Heart right ventricle (tissue), 16 donors: ENCODE measurements at regions not wholly inside any gene's neighbourhood (a gene's known extent, or its start where the extent isn't known, plus 50 kb on each side); places are given as distances from the start of the nearest gene placed in this dataset.

Experiments used
- ATAC-seq, 8 donors: fragments of 200-7000 bp; cut with Tn5 transposase; one replicate each; pipeline ENCODE4 v1.9.1; 2020; ENCODE audit warnings: mild to moderate bottlenecking in 8 of 8, moderate library complexity in 8 of 8, moderate number of reproducible peaks in 1 of 8
- DNase-seq, 2 donors: peaks; one replicate each; pipeline ENCODE4 v3.0.0-alpha.2; 2020
- H3K27ac ChIP-seq, 10 donors: fragments of 200-600 bp; sonication (generic) in 2 of 10; one replicate each; pipeline versions ENCODE4 v1.5.0 to v1.8.0; 2020 to 2022; ENCODE audit warnings: mild to moderate bottlenecking in 3 of 10
- H3K27me3 ChIP-seq, 7 donors: fragments of 200-600 bp; one replicate each; pipeline ENCODE4 v1.8.0; 2021 to 2022; ENCODE audit warnings: mild to moderate bottlenecking in 2 of 7
- H3K36me3 ChIP-seq, 9 donors: fragments of 200-600 bp; sonication (generic) in 1 of 9; one replicate each; pipeline versions ENCODE4 v1.5.0 to v1.8.0; 2020 to 2022; ENCODE audit warnings: mild to moderate bottlenecking in 2 of 9
- H3K4me1 ChIP-seq, 9 donors: fragments of 200-600 bp; sonication (generic) in 1 of 9; one replicate each; pipeline versions ENCODE4 v1.5.0 to v1.8.0; 2020 to 2022; ENCODE audit warnings: mild to moderate bottlenecking in 4 of 9
- H3K4me3 ChIP-seq, 10 donors: fragments of 200-600 bp; sonication (generic) in 2 of 10; one replicate each; pipeline versions ENCODE4 v1.5.0 to v1.8.0; 2020 to 2022; ENCODE audit warnings: mild to moderate bottlenecking in 7 of 10, moderate library complexity in 2 of 10
- H3K9me3 ChIP-seq, 11 donors: fragments of 200-600 bp in 10 of 11; sonication (generic) in 2 of 11; one replicate each; pipeline versions ENCODE4 v1.5.0 to v1.8.0; 2013 to 2022; ENCODE audit warnings: mild to moderate bottlenecking in 2 of 11, control low read depth in 1 of 11, moderate library complexity in 1 of 11
- WGBS, 2 donors: extraction: QIAGEN DNeasy Blood & Tissue Kit; methylation state at CpG; one replicate each; pipeline ENCODE4 v1.1.7; 2013; ENCODE audit warnings: inconsistent platforms in 1 of 2; 5-methylcytosine and 5-hydroxymethylcytosine counted together
- intact Hi-C, 10 donors: fragments of 100-400 bp; cut with DNase I; formaldehyde crosslinking; loops; one replicate each; pipeline versions ENCODE4 v1.11.1 to v1.14.2; 2022
- TF ChIP-seq, protein P1 (sequence below), 9 donors: fragments of 200-600 bp; sonication (generic) in 2 of 9; IDR thresholded peaks; one replicate each; pipeline versions ENCODE4 v1.5.0 to v1.8.0; 2021 to 2022; ENCODE audit warnings: antibody characterized with exemption in 9 of 9, mild to moderate bottlenecking in 5 of 9, moderate library complexity in 1 of 9
- donor health status: Arrhythmogenic right ventricular cardiomyopathy.
- donor health status: ischemic (EF 13 %, LVEDD 7.1; RV severe dilation, severe dysfunction).
- donor health status: healthy with polysubstance abuse.
- donor health status: DM: no; HTN: yes; CAD: no.
- donor health status: DM: no; HTN: no; CAD: no.
- donor health status: ischemic (EF 25% LVEDD 6.9; RV normal size, moderate dysfunction).
- donor health status: ischemic (EF 25% LVEDD 5.7; RV mildly dilated, moderate dysfunction).
- donor health status: healthy.
- donor health status: DM: yes; HTN: yes; CAD: no.
- donor health status: Ischemic cardiomyopathy.
- donor health status: ischemic (EF 35%, LVEDD 5.7; RV mildly dilated, moderate dysfunction).
- donor health status: nonischemic (EF 11% LVEDD 7.7; RV severe dilation, severe dysfunction).
- donor health status: DM: yes; HTN: yes; CAD: no.
- donor health status: PGD.
- donor health status: ischemic (EF 29% LVEDD 5.4; RV normal size, mild dysfunction).
- donor health status: nonischemic (EF 23%, LVEDD 6.1; RV moderate dilation, normal function).

GRCh38 chr1:187045371-187045770 is 216.6 kb downstream of the PLA2G4A start:
- TF ChIP-seq, protein P1, sequence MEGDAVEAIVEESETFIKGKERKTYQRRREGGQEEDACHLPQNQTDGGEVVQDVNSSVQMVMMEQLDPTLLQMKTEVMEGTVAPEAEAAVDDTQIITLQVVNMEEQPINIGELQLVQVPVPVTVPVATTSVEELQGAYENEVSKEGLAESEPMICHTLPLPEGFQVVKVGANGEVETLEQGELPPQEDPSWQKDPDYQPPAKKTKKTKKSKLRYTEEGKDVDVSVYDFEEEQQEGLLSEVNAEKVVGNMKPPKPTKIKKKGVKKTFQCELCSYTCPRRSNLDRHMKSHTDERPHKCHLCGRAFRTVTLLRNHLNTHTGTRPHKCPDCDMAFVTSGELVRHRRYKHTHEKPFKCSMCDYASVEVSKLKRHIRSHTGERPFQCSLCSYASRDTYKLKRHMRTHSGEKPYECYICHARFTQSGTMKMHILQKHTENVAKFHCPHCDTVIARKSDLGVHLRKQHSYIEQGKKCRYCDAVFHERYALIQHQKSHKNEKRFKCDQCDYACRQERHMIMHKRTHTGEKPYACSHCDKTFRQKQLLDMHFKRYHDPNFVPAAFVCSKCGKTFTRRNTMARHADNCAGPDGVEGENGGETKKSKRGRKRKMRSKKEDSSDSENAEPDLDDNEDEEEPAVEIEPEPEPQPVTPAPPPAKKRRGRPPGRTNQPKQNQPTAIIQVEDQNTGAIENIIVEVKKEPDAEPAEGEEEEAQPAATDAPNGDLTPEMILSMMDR (IDR thresholded peaks at IDR 0.05): no peak
- Histone ChIP-seq H3K4me1 (no peaks in the 10 kb centered on the region), H3K36me3 (no peaks in the 10 kb centered on the region), H3K4me3 (no peak overlapping the region), H3K27me3 (no peaks in the 10 kb centered on the region), H3K27ac (no peak overlapping the region), H3K9me3 (peaks cover 0 to 14% (median 0%) of the 10 kb centered on the region in 11 donors)
- 82 to 90% methylated on average over 4 of the region's 4 CpGs for WGBS, 2 donors
- intact Hi-C loops: no loop called here
- DNase-seq (no peak), ATAC-seq (no peak)

GRCh38 chr1:187046293-187046692 is 217.5 kb downstream of the PLA2G4A start:
- peaks cover 0 to 14% (median 0%) of the 10 kb centered on the region in 11 donors for H3K9me3 ChIP-seq
- WGBS, 2 donors: 85 to 93% methylated on average over 5 of the region's 5 CpGs

GRCh38 chr1:187047298-187047697 is 218.5 kb downstream of the PLA2G4A start:
- ATAC-seq (no peak), DNase-seq (no peak)
- no peak overlapping the region for H3K4me3 ChIP-seq
- no peaks in the 10 kb centered on the region for H3K27me3 ChIP-seq
- no peaks in the 10 kb centered on the region for H3K4me1 ChIP-seq
- H3K36me3 ChIP-seq: no peaks in the 10 kb centered on the region
- TF ChIP-seq, protein P1 (IDR thresholded peaks at IDR 0.05): no peak
- peaks cover 0 to 14% (median 0%) of the 10 kb centered on the region in 11 donors for H3K9me3 ChIP-seq
- no peak overlapping the region for H3K27ac ChIP-seq
- intact Hi-C loops: no loop called here
- WGBS, 2 donors: 54 to 66% methylated on average over 5 of the region's 5 CpGs

More at GRCh38 chr1:187046293-187046692, 217.5 kb downstream of the PLA2G4A start:
- H3K27me3 ChIP-seq: no peaks in the 10 kb centered on the region
- H3K4me1 ChIP-seq: no peaks in the 10 kb centered on the region
- DNase-seq (no peak), ATAC-seq (no peak)
- H3K27ac ChIP-seq: no peak overlapping the region
- intact Hi-C loops: no loop called here
- H3K36me3 ChIP-seq: no peaks in the 10 kb centered on the region
- TF ChIP-seq, protein P1 (IDR thresholded peaks at IDR 0.05): no peak
- no peak overlapping the region for H3K4me3 ChIP-seq

GRCh38 chr1:187051618-187052232 is 223.0 kb downstream of the PLA2G4A start:
- TF ChIP-seq, protein P1 (IDR thresholded peaks at IDR 0.05): peak in 8 of 9 donors; percentile 7 to 60 (median 52)
- Histone ChIP-seq H3K4me1 (peaks cover 0 to 4% (median 0%) of the 10 kb centered on the region in 9 donors), H3K27ac (no peak overlapping the region), H3K4me3 (no peak overlapping the region), H3K9me3 (no peaks in the 10 kb centered on the region), H3K36me3 (no peaks in the 10 kb centered on the region), H3K27me3 (no peaks in the 10 kb centered on the region)
- DNase-seq (peak in 1 of 2 donors; percentile 11), ATAC-seq (peak in 1 of 8 donors; percentile 44)
- intact Hi-C loops: no loop called here
- 7 to 13% methylated on average over 4 of the region's 4 CpGs for WGBS, 2 donors
